Muscle of leg (tissue), 3 donors: ENCODE measurements at regions not wholly inside any gene's neighbourhood (a gene's known extent, or its start where the extent isn't known, plus 50 kb on each side); places are given as distances from the start of the nearest gene placed in this dataset.

ENCODE experiments used
- DNase-seq: peaks from one replicate; pipeline ENCODE4 v3.0.0; 2013
- H3K27ac ChIP-seq: one replicate; pipeline ENCODE4 v1.5.1; 2013; ENCODE audit warnings: mild to moderate bottlenecking, low read length, control low read depth
- H3K27me3 ChIP-seq: one replicate; pipeline ENCODE4 v1.6.1; 2013; ENCODE audit warnings: low read length; ENCODE audit not compliant: control insufficient read depth, insufficient read depth
- H3K36me3 ChIP-seq: one replicate; pipeline ENCODE4 v1.6.1; 2013; ENCODE audit warnings: low read length; ENCODE audit not compliant: control insufficient read depth, insufficient read depth
- H3K4me1 ChIP-seq: one replicate; pipeline ENCODE4 v1.6.1; 2013; ENCODE audit warnings: low read length; ENCODE audit not compliant: control insufficient read depth, insufficient read depth
- H3K4me3 ChIP-seq: one replicate; pipeline ENCODE4 v1.5.1; 2013; ENCODE audit warnings: low read length, control low read depth
- H3K9me3 ChIP-seq: replicated peaks from 2 replicates; pipeline ENCODE4 v1.6.1; 2013; ENCODE audit warnings: low read depth, low read length; ENCODE audit not compliant: control insufficient read depth
- WGBS: methylation state at CpG from one replicate; pipeline ENCODE4 v1.1.5; 2013; ENCODE audit warnings: missing lambda C conversion rate; ENCODE audit not compliant: insufficient coverage; 5-methylcytosine and 5-hydroxymethylcytosine counted together

DNA sequence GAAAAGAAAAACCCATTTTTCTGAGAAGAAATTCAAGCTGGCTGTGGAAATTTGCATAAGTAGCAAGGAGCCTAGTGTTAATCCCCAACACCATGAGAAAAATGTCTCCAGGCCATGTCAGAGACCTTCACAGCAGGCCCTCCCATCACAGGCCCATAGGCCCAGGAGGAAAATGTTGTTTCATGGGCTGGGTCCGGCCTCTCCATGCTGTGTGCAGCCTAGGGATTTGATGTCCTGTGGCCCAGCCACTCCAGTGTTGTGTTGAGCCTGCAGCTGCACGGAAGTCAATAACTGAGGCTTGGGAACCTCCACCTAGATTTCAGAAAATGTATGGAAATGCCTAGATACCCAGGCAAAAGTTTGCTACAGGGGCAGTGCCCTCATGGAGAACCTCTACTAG, 432.2 kb downstream of the IPO8 start:
- Histone ChIP-seq H3K27me3 (no peaks in the 10 kb centered on the region), H3K27ac (no peak overlapping the region), H3K4me1 (no peaks in the 10 kb centered on the region), H3K9me3 (no peaks in the 10 kb centered on the region), H3K4me3 (no peak overlapping the region), H3K36me3 (no peaks in the 10 kb centered on the region)
- 83% methylated on average over 1 of the region's 2 CpGs for WGBS
- DNase-seq, result no peak

- Histone ChIP-seq H3K27me3 (no peaks in the 10 kb centered on the region), H3K27ac (no peak overlapping the region), H3K4me1 (no peaks in the 10 kb centered on the region), H3K4me3 (no peak overlapping the region), H3K9me3 (no peaks in the 10 kb centered on the region), H3K36me3 (no peaks in the 10 kb centered on the region)
- no peak for DNase-seq
- WGBS, result no CpG with 5 or more reads among the region's 1 CpG
These were observed 438.1 kb downstream of the IPO8 start for GRCh38 chr12:30257618-30258017.

- H3K36me3 ChIP-seq, result no peaks in the 10 kb centered on the region
- no peaks in the 10 kb centered on the region for H3K27me3 ChIP-seq
- WGBS, result no CpG with 5 or more reads among the region's 5 CpGs
- no peaks in the 10 kb centered on the region for H3K4me1 ChIP-seq
- H3K9me3 ChIP-seq, result no peaks in the 10 kb centered on the region
- H3K4me3 ChIP-seq, result no peak overlapping the region
- H3K27ac ChIP-seq, result no peak overlapping the region
- no peak for DNase-seq
These were observed 444.1 kb downstream of the IPO8 start for GRCh38 chr12:30251546-30251945.

DNA sequence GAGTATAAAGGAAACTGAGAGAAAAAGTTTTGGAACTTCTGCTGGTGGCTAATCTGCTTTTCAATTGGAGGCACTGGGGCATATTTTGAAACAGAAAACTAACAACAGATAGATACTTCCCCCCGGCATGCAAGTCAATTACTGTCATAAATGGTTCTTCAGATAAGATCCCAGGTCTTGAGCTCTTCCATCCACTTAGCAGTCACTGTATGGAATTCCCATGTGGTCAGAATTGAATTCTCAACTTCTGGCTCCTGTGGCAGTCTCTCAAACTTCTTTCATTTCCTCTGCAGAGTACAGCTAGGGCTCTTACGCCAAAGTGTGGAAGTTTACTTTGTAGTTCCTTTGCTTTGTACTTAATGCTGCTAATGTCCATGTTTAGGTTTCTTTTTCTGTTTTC, 452.2 kb downstream of the IPO8 start:
- Histone ChIP-seq H3K9me3 (no peaks in the 10 kb centered on the region), H3K27me3 (no peaks in the 10 kb centered on the region), H3K4me1 (no peaks in the 10 kb centered on the region), H3K36me3 (no peaks in the 10 kb centered on the region), H3K4me3 (no peak overlapping the region), H3K27ac (no peak overlapping the region)
- no peak for DNase-seq
- no CpG with 5 or more reads among the region's 2 CpGs for WGBS

DNA sequence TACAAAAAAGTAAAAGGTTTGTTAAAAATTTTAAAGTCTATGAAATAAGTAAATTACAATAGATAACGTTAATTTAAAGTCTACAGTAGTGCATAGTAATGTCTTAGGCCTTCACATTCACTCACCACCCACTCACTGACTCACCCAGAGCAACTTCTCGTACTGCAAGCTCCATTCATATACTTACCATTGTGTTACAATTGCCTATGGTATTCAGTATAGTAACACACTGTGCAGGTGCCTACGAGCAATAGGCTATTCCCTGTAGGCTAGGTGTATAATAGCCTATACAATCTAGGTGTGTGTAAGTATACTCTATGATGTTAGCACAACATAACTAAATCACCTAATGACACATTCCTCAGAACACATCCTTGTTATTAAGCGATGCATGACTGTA, 435.3 kb upstream of the TMTC1 start:
- no CpG with 5 or more reads among the region's 4 CpGs for WGBS
- Histone ChIP-seq H3K27me3 (no peaks in the 10 kb centered on the region), H3K9me3 (no peaks in the 10 kb centered on the region), H3K36me3 (no peaks in the 10 kb centered on the region), H3K27ac (no peak overlapping the region), H3K4me1 (no peaks in the 10 kb centered on the region), H3K4me3 (no peak overlapping the region)
- no peak for DNase-seq

GRCh38 chr12:30218073-30218472, 434.3 kb upstream of the TMTC1 start:
- no peaks in the 10 kb centered on the region for H3K36me3 ChIP-seq
- no peak overlapping the region for H3K4me3 ChIP-seq
- DNase-seq, result no peak
- H3K27ac ChIP-seq, result no peak overlapping the region
- H3K27me3 ChIP-seq, result no peaks in the 10 kb centered on the region
- H3K9me3 ChIP-seq, result no peaks in the 10 kb centered on the region
- no peaks in the 10 kb centered on the region for H3K4me1 ChIP-seq
- no CpG with 5 or more reads among the region's 4 CpGs for WGBS

- no peak for DNase-seq
- Histone ChIP-seq H3K36me3 (no peaks in the 10 kb centered on the region), H3K27ac (no peak overlapping the region), H3K4me3 (no peak overlapping the region), H3K4me1 (no peaks in the 10 kb centered on the region), H3K27me3 (no peaks in the 10 kb centered on the region), H3K9me3 (no peaks in the 10 kb centered on the region)
- 86% methylated on average over 1 of the region's 1 CpG for WGBS
These were observed 429.4 kb upstream of the TMTC1 start for GRCh38 chr12:30213166-30213565.

- Histone ChIP-seq H3K4me1 (no peaks in the 10 kb centered on the region), H3K27ac (no peak overlapping the region), H3K9me3 (no peaks in the 10 kb centered on the region), H3K27me3 (no peaks in the 10 kb centered on the region), H3K36me3 (no peaks in the 10 kb centered on the region), H3K4me3 (no peak overlapping the region)
- no peak for DNase-seq
- WGBS, result 24% methylated on average over 3 of the region's 3 CpGs
These were observed 428.0 kb upstream of the TMTC1 start for GRCh38 chr12:30211743-30212142.

GRCh38 chr12:30203981-30204380, 420.2 kb upstream of the TMTC1 start:
- WGBS, result no CpG with 5 or more reads among the region's 2 CpGs
- Histone ChIP-seq H3K4me3 (no peak overlapping the region), H3K36me3 (no peaks in the 10 kb centered on the region), H3K9me3 (no peaks in the 10 kb centered on the region), H3K27me3 (peaks cover 22% of the 10 kb centered on the region), H3K27ac (no peak overlapping the region), H3K4me1 (peaks cover 5% of the 10 kb centered on the region)
- no peak for DNase-seq

GRCh38 chr12:30202521-30203254, 418.9 kb upstream of the TMTC1 start:
- peaks cover 22% of the 10 kb centered on the region for H3K27me3 ChIP-seq
- no peak for DNase-seq
- no peak overlapping the region for H3K4me3 ChIP-seq
- H3K4me1 ChIP-seq, result peaks cover 5% of the 10 kb centered on the region
- H3K27ac ChIP-seq, result no peak overlapping the region
- H3K9me3 ChIP-seq, result no peaks in the 10 kb centered on the region
- no peaks in the 10 kb centered on the region for H3K36me3 ChIP-seq
- no CpG with 5 or more reads among the region's 6 CpGs for WGBS
